OCI-LY1 (cell line): ENCODE measurements at regions not wholly inside any gene's neighbourhood (a gene's known extent, or its start where the extent isn't known, plus 50 kb on each side); places are given as distances from the start of the nearest gene placed in this dataset.

Experiments
- EZH2 ChIP-seq: fragments of 200-600 bp; sonication (generic), shearing (Covaris generic); IDR thresholded peaks from 2 replicates; pipeline ENCODE4 v1.8.0; 2017; ENCODE audit warnings: borderline replicate concordance, mixed run types, mild to moderate bottlenecking, antibody characterized with exemption, low read length, moderate library complexity, mixed read lengths
- TF ChIP-seq, protein P1 (sequence below): fragments of 200-600 bp; sonication (generic), shearing (Covaris generic); IDR thresholded peaks from 2 replicates; pipeline ENCODE4 v1.5.1; 2017; ENCODE audit warnings: mild to moderate bottlenecking, antibody characterized with exemption, low read length, moderate library complexity, mixed read lengths

DNA sequence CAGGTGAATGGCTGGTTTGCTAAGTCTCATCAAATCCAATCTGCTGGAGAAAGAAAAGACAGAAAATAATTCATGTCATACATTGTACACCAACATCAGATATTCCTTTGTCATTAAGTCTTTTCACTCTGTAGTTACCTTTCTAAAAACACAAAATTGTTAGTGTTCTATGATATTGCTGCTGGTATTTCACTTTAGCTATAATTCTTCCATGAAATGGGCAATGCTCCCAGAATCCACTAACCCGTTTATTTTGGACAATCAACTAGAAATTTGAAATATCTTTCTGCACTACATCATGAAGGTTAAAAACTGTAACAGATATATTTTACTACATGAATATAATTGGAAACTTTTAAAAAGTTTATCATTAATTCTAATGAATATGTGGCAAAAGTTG lies 181.3 kb downstream of the C7orf25 start:
- TF ChIP-seq EZH2: no peak
- TF ChIP-seq, protein P1, sequence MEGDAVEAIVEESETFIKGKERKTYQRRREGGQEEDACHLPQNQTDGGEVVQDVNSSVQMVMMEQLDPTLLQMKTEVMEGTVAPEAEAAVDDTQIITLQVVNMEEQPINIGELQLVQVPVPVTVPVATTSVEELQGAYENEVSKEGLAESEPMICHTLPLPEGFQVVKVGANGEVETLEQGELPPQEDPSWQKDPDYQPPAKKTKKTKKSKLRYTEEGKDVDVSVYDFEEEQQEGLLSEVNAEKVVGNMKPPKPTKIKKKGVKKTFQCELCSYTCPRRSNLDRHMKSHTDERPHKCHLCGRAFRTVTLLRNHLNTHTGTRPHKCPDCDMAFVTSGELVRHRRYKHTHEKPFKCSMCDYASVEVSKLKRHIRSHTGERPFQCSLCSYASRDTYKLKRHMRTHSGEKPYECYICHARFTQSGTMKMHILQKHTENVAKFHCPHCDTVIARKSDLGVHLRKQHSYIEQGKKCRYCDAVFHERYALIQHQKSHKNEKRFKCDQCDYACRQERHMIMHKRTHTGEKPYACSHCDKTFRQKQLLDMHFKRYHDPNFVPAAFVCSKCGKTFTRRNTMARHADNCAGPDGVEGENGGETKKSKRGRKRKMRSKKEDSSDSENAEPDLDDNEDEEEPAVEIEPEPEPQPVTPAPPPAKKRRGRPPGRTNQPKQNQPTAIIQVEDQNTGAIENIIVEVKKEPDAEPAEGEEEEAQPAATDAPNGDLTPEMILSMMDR: no peak
